ENCODE measurements at regions not wholly inside any gene's neighbourhood (a gene's known extent, or its start where the extent isn't known, plus 50 kb on each side); places are given as distances from the start of the nearest gene placed in this dataset.

GRCh38 chr20:51190783-51191180 is 167.9 kb upstream of the KCNG1 start:
- TF ChIP-seq CTCF (IDR thresholded peaks at IDR 0.05; ENCODE audit: low read depth, low read length) = no peak
- TF ChIP-seq EZH2phosphoT487 (IDR thresholded peaks at IDR 0.05; ENCODE audit: low read depth) = no peak
